ENCODE measurements at regions not wholly inside any gene's neighbourhood (a gene's known extent, or its start where the extent isn't known, plus 50 kb on each side); places are given as distances from the start of the nearest gene placed in this dataset.

- no peaks in the 10 kb centered on the region for H3K36me3 ChIP-seq (ENCODE audit: control insufficient read depth in 2 of 2, insufficient read depth in 2 of 2, low read length in 1 of 2)
- H3K4me2 ChIP-seq (ENCODE audit: control insufficient read depth, insufficient read depth), result no peak overlapping the region
- no peak overlapping the region for H2AFZ ChIP-seq (ENCODE audit: control insufficient read depth, low read depth, low read length)
- intact Hi-C loops (cut with micrococcal nuclease; ENCODE audit: unreplicated experiment), result no loop called here
- no TSS peak for BruUV-seq (replicated peaks)
- H3K27me3 ChIP-seq (replicated peaks in 1 of 2; ENCODE audit: control insufficient read depth in 2 of 2, insufficient read depth in 2 of 2, low read length in 1 of 2), result no peaks in the 10 kb centered on the region
- ATAC-seq (no peak), FAIRE-seq (no peak), DNase-seq (ENCODE audit: low read depth, low spot score) (no peak)
- in situ Hi-C loops (cut with MboI), result no loop called here
- no peaks in the 10 kb centered on the region for H4K20me1 ChIP-seq (ENCODE audit: control insufficient read depth, insufficient read depth)
- H3K27ac ChIP-seq (ENCODE audit: control insufficient read depth, insufficient read depth), result no peak overlapping the region
- no peak overlapping the region for H3K4me3 ChIP-seq
- WGBS (ENCODE audit: insufficient coverage, insufficient replicate concordance, low lambda C conversion rate, missing lambda C conversion rate), result 17% methylated on average over 3 of the region's 3 CpGs
- ChIA-PET CTCF (interaction anchor here (1.1 kb wide), 1 partner anchor 9 kb away, joined by 3 read pairs; no protein-coding TSS in a partner anchor), SMC1A (ENCODE audit: uncharacterized antibody, unreplicated experiment) (interaction anchor here (0.6 kb wide), 1 partner anchor 46 kb away, joined by 3 read pairs; no protein-coding TSS in a partner anchor), RAD21 (ENCODE audit: unreplicated experiment) (no interaction called here), POLR2A (no interaction called here)
- H3K9me3 ChIP-seq (replicated peaks; ENCODE audit: control insufficient read depth, insufficient read depth, low read length), result no peaks in the 10 kb centered on the region
- H3K4me1 ChIP-seq (ENCODE audit: control insufficient read depth, insufficient read depth, low read length), result no peaks in the 10 kb centered on the region
- H3K79me2 ChIP-seq (ENCODE audit: control insufficient read depth, insufficient read depth, low read length), result no peaks in the 10 kb centered on the region
- no peak for TF ChIP-seq SPI1 (IDR thresholded peaks at IDR 0.05; ENCODE audit: borderline replicate concordance, insufficient read depth, low read depth, low read length)
- TF ChIP-seq BRCA1 (IDR thresholded peaks at IDR 0.05; ENCODE audit: low read depth, low read length), result no peak
- no peak for TF ChIP-seq EP300 (IDR thresholded peaks at IDR 0.05; ENCODE audit: borderline replicate concordance in 1 of 2, control insufficient read depth in 1 of 2, low read depth in 2 of 2, low read length in 2 of 2)
- TF ChIP-seq HDAC2 (IDR thresholded peaks at IDR 0.05), result no peak
- no peak for TF ChIP-seq USF2 (IDR thresholded peaks at IDR 0.05; ENCODE audit: borderline replicate concordance, low read depth, low read length)
- TF ChIP-seq, protein P1, sequence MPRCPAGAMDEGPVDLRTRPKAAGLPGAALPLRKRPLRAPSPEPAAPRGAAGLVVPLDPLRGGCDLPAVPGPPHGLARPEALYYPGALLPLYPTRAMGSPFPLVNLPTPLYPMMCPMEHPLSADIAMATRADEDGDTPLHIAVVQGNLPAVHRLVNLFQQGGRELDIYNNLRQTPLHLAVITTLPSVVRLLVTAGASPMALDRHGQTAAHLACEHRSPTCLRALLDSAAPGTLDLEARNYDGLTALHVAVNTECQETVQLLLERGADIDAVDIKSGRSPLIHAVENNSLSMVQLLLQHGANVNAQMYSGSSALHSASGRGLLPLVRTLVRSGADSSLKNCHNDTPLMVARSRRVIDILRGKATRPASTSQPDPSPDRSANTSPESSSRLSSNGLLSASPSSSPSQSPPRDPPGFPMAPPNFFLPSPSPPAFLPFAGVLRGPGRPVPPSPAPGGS (IDR thresholded peaks at IDR 0.05; ENCODE audit: borderline replicate concordance, insufficient read depth, low read depth, low read length, poor library complexity, severe bottlenecking), result no peak
- no peak for TF ChIP-seq MEF2A (IDR thresholded peaks at IDR 0.05; ENCODE audit: insufficient read depth, low read depth, low read length)
- H3K9ac ChIP-seq (ENCODE audit: control insufficient read depth, insufficient read depth, low read length), result no peak overlapping the region
These were observed 72.1 kb upstream of the RARB start for GRCh38 chr3:25355998-25356397.

Data from GM12878 (cell line).